A673 (cell line): ENCODE measurements at regions not wholly inside any gene's neighbourhood (a gene's known extent, or its start where the extent isn't known, plus 50 kb on each side); places are given as distances from the start of the nearest gene placed in this dataset.

Source experiments
- BruUV-seq: library from RNA; stranded (reverse); fragments of 400-500 nt; replicated peaks from 2 replicates; lab custom pipeline; 2021; lab: Mats Ljungman, UMichigan
- CTCF ChIA-PET: fragments of 300-600 bp; sonication (Branson Sonifier 250); formaldehyde crosslinking; loops from one replicate; lab custom pipeline; 2022; ENCODE audit warnings: antibody characterized with exemption; lab: Charles Lee
- POLR2A ChIA-PET: fragments of 300-600 bp; sonication (Branson Sonifier 250); formaldehyde crosslinking; loops from one replicate; lab custom pipeline; 2022; ENCODE audit warnings: antibody characterized with exemption; ENCODE audit not compliant: low non-redundant PET; lab: Charles Lee
- DNase-seq: peaks from one replicate; pipeline ENCODE4 v3.0.0-alpha.2; 2015; ENCODE audit warnings: low spot score
- H3K27ac ChIP-seq: fragments of 200-600 bp; sonication (generic); 2 replicates; pipeline ENCODE4 v1.5.1; 2016; ENCODE audit warnings: mixed run types, low read depth, mild to moderate bottlenecking, mixed read lengths, antibody characterized with exemption, low read length; ENCODE audit not compliant: poor library complexity, severe bottlenecking
- H3K27me3 ChIP-seq: fragments of 200-600 bp; sonication (generic); replicated peaks from 2 replicates; pipeline ENCODE4 v1.6.1; 2017; ENCODE audit warnings: mixed run types, low read depth, mild to moderate bottlenecking, mixed read lengths, antibody characterized with exemption, low read length; ENCODE audit not compliant: insufficient read depth, poor library complexity
- H3K36me3 ChIP-seq: fragments of 200-600 bp; sonication (generic); 2 replicates; pipeline ENCODE4 v1.6.1; 2016; ENCODE audit warnings: mixed run types, mild to moderate bottlenecking, mixed read lengths, antibody characterized with exemption, low read length; ENCODE audit not compliant: insufficient read depth, poor library complexity, severe bottlenecking
- H3K4me1 ChIP-seq: fragments of 200-600 bp; sonication (generic); 2 replicates; pipeline ENCODE4 v1.6.1; 2017; ENCODE audit warnings: mixed run types, mild to moderate bottlenecking, mixed read lengths, antibody characterized with exemption, low read length; ENCODE audit not compliant: insufficient read depth, poor library complexity, severe bottlenecking
- H3K4me3 ChIP-seq: fragments of 200-600 bp; sonication (generic); 2 replicates; pipeline ENCODE4 v1.5.1; 2016; ENCODE audit warnings: low read depth, mixed run types, mild to moderate bottlenecking, mixed read lengths, low read length; ENCODE audit not compliant: poor library complexity, severe bottlenecking
- H3K9me3 ChIP-seq: fragments of 200-600 bp; sonication (generic); 2 replicates; pipeline ENCODE4 v1.6.1; 2016; ENCODE audit warnings: mixed run types, low read depth, mild to moderate bottlenecking, mixed read lengths, antibody characterized with exemption, low read length; ENCODE audit not compliant: poor library complexity, severe bottlenecking
- EZH2 ChIP-seq: fragments of 200-600 bp; sonication (generic); IDR thresholded peaks from 2 replicates; pipeline ENCODE4 v1.6.1; 2017; ENCODE audit warnings: borderline replicate concordance, low read depth, mild to moderate bottlenecking, mixed read lengths, antibody characterized with exemption, low read length; ENCODE audit not compliant: poor library complexity, severe bottlenecking
- intact Hi-C: fragments of 100-400 bp; cut with micrococcal nuclease; formaldehyde crosslinking; loops from one replicate; pipeline ENCODE4 v1.10.0; 2022; ENCODE audit not compliant: unreplicated experiment
- TF ChIP-seq, protein P1 (sequence below): fragments of 300-800, 200-600 bp; sonication (generic); conservative IDR thresholded peaks from 2 replicates; pipeline ENCODE4 v1.5.1; 2017; ENCODE audit warnings: low read depth, mild to moderate bottlenecking, antibody characterized with exemption, low read length, moderate library complexity, mixed read lengths

- Histone ChIP-seq H3K9me3 (no peaks in the 10 kb centered on the region), H3K4me1 (no peaks in the 10 kb centered on the region), H3K27me3 (no peaks in the 10 kb centered on the region), H3K27ac (no peak overlapping the region), H3K4me3 (no peak overlapping the region), H3K36me3 (no peaks in the 10 kb centered on the region)
- DNase-seq = no peak
- no TSS peak for BruUV-seq
- intact Hi-C loops = no loop called here
- ChIA-PET POLR2A (no interaction called here), CTCF (no interaction called here)
- TF ChIP-seq EZH2 = no peak
- TF ChIP-seq, protein P1, sequence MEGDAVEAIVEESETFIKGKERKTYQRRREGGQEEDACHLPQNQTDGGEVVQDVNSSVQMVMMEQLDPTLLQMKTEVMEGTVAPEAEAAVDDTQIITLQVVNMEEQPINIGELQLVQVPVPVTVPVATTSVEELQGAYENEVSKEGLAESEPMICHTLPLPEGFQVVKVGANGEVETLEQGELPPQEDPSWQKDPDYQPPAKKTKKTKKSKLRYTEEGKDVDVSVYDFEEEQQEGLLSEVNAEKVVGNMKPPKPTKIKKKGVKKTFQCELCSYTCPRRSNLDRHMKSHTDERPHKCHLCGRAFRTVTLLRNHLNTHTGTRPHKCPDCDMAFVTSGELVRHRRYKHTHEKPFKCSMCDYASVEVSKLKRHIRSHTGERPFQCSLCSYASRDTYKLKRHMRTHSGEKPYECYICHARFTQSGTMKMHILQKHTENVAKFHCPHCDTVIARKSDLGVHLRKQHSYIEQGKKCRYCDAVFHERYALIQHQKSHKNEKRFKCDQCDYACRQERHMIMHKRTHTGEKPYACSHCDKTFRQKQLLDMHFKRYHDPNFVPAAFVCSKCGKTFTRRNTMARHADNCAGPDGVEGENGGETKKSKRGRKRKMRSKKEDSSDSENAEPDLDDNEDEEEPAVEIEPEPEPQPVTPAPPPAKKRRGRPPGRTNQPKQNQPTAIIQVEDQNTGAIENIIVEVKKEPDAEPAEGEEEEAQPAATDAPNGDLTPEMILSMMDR = no peak
Measured at GRCh38 chr2:239590995-239591915, 190.4 kb upstream of the HDAC4 start.

- Histone ChIP-seq H3K4me1 (no peaks in the 10 kb centered on the region), H3K27me3 (no peaks in the 10 kb centered on the region), H3K4me3 (no peak overlapping the region), H3K9me3 (no peaks in the 10 kb centered on the region), H3K36me3 (no peaks in the 10 kb centered on the region), H3K27ac (no peak overlapping the region)
- ChIA-PET POLR2A (no interaction called here), CTCF (no interaction called here)
- no TSS peak for BruUV-seq
- no peak for DNase-seq
- TF ChIP-seq EZH2 = no peak
- TF ChIP-seq, protein P1 = no peak
- intact Hi-C loops = no loop called here
Measured at GRCh38 chr2:239590276-239590675, 189.5 kb upstream of the HDAC4 start.

DNA sequence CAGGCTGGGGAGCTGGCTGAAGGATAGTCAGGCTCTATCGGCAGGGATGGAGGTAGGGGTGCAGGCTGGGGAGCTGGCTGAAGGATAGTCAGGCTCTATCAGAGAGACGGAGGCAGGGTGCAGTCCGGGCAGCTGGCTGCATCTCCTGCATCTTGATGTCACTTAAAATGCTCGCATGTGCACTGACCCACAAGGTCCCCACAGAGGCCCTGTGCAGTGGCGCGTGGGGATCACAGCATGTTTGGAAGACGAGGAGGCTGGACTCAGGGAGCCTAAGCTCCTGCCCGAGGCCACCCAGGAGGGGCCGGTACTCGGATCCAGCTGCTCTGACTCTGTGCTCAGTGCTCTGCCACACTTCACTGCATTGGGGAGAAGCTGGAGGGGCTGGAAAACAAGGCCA is 189.0 kb upstream of the HDAC4 start:
- POLR2A ChIA-PET = no interaction called here
- TF ChIP-seq, protein P1 = no peak
- no peak for TF ChIP-seq EZH2
- CTCF ChIA-PET = no interaction called here
- H3K27me3 ChIP-seq = no peaks in the 10 kb centered on the region
- H3K27ac ChIP-seq = no peak overlapping the region
- no TSS peak for BruUV-seq
- intact Hi-C loops = no loop called here
- no peaks in the 10 kb centered on the region for H3K9me3 ChIP-seq
- H3K4me3 ChIP-seq = no peak overlapping the region
- no peak for DNase-seq
- no peaks in the 10 kb centered on the region for H3K4me1 ChIP-seq
- H3K36me3 ChIP-seq = no peaks in the 10 kb centered on the region
